Fibroblast of the aortic adventitia (primary cell): ENCODE measurements at regions not wholly inside any gene's neighbourhood (a gene's known extent, or its start where the extent isn't known, plus 50 kb on each side); places are given as distances from the start of the nearest gene placed in this dataset. TPM values are rescaled to one million over a fixed set of nuclear protein-coding genes. Genes with fewer than 3 reads are reported as not detected.

Experiments used
- DNase-seq: peaks from one replicate; pipeline ENCODE4 v3.0.0-alpha.2; 2010; ENCODE audit warnings: low read depth
- H3K4me3 ChIP-seq: 2 replicates; pipeline ENCODE4 v1.5.1; 2011; ENCODE audit warnings: low read depth, mild to moderate bottlenecking, control low read depth, low read length, moderate library complexity
- CTCF ChIP-seq: IDR thresholded peaks from 2 replicates; pipeline ENCODE4 v1.5.1; 2011; ENCODE audit warnings: mild to moderate bottlenecking, low read length, control low read depth, inconsistent platforms; ENCODE audit not compliant: insufficient read depth
- small RNA-seq: library from RNA; depleted of rRNA; stranded (forward); fragments of <200 nt; gene quantifications from one replicate; pipeline ENCODE3, GENCODE V24; 2012

- H3K4me3 ChIP-seq, result no peak overlapping the region
- TF ChIP-seq CTCF, result no peak
- DNase-seq, result no peak
These were observed 80.0 kb upstream of the RGS6 start for GRCh38 chr14:71852181-71852580.

- H3K4me3 ChIP-seq, result no peak overlapping the region
- peak; percentile 79 for TF ChIP-seq CTCF
- DNase-seq, result peak; percentile 79
These were observed 76.7 kb upstream of the RGS6 start for GRCh38 chr14:71855399-71856036.

- no peak for TF ChIP-seq CTCF
- no peak overlapping the region for H3K4me3 ChIP-seq
- DNase-seq, result no peak
These were observed 75.9 kb upstream of the RGS6 start for GRCh38 chr14:71856199-71856919.

GRCh38 chr14:71863049-71863448, 69.2 kb upstream of the RGS6 start:
- DNase-seq, result no peak
- peak; percentile 34 for TF ChIP-seq CTCF
- H3K4me3 ChIP-seq, result no peak overlapping the region

- H3K4me3 ChIP-seq, result no peak overlapping the region
- TF ChIP-seq CTCF, result no peak
- DNase-seq, result no peak
These were observed 68.5 kb upstream of the RGS6 start for GRCh38 chr14:71863766-71864165.

Small RNAs in the stretch of these regions (small RNA-seq; reads per million reads assigned to genes)
- gene RN7SL683P, result not detected
- gene SNORD56B, result not detected
